ENCODE measurements at regions not wholly inside any gene's neighbourhood (a gene's known extent, or its start where the extent isn't known, plus 50 kb on each side); places are given as distances from the start of the nearest gene placed in this dataset.
"Not testable (repeated sequence)": the region's sequence is repeated elsewhere in the genome, so short reads cannot be mapped to it uniquely, and the experiment has no call there.

GRCh38 chrY:19644889-19645638, 99.5 kb downstream of the KDM5D start:
- no peak for DNase-seq (ENCODE audit: low read depth)

- DNase-seq (ENCODE audit: low read depth) = no peak
Observed at GRCh38 chrY:19637651-19638347, 106.7 kb downstream of the KDM5D start.

GRCh38 chrY:19628926-19629325, 115.6 kb downstream of the KDM5D start:
- DNase-seq (ENCODE audit: low read depth) = no peak

- DNase-seq (ENCODE audit: low read depth) = no peak
Observed at GRCh38 chrY:19622392-19622791, 122.1 kb downstream of the KDM5D start.

GRCh38 chrY:19621756-19622155, 122.8 kb downstream of the KDM5D start:
- DNase-seq (ENCODE audit: low read depth) = peak; percentile 1

GRCh38 chrY:19601113-19601512, 143.4 kb downstream of the KDM5D start:
- no peak for DNase-seq (ENCODE audit: low read depth)

GRCh38 chrY:19600711-19601110, 143.8 kb downstream of the KDM5D start:
- DNase-seq (ENCODE audit: low read depth) = peak; percentile 56

- no peak for DNase-seq (ENCODE audit: low read depth)
Observed at GRCh38 chrY:19590235-19590634, 154.3 kb downstream of the KDM5D start.

- DNase-seq (ENCODE audit: low read depth) = no peak
Observed at GRCh38 chrY:19589664-19590063, 154.9 kb downstream of the KDM5D start.

- DNase-seq (ENCODE audit: low read depth) = no peak
Observed at GRCh38 chrY:19587311-19587710, 157.2 kb downstream of the KDM5D start.

- DNase-seq (ENCODE audit: low read depth) = not testable (repeated sequence)
Observed at GRCh38 chrY:19580990-19581389, 163.5 kb downstream of the KDM5D start.

- DNase-seq (ENCODE audit: low read depth) = peak; percentile 62
Observed at GRCh38 chrY:19578281-19578874, 166.1 kb downstream of the KDM5D start.

- no peak for DNase-seq (ENCODE audit: low read depth)
Observed at GRCh38 chrY:19577250-19577649, 167.3 kb downstream of the KDM5D start.

- DNase-seq (ENCODE audit: low read depth) = no peak
Observed at GRCh38 chrY:19574939-19575338, 169.6 kb downstream of the KDM5D start.

GRCh38 chrY:19573646-19574045, 170.9 kb downstream of the KDM5D start:
- no peak for DNase-seq (ENCODE audit: low read depth)

- no peak for DNase-seq (ENCODE audit: low read depth)
Observed at GRCh38 chrY:19570999-19571398, 173.5 kb downstream of the KDM5D start.

GRCh38 chrY:19567943-19568342, 176.6 kb downstream of the KDM5D start:
- DNase-seq (ENCODE audit: low read depth) = no peak

GRCh38 chrY:19567051-19567921, 177.2 kb downstream of the KDM5D start:
- DNase-seq (ENCODE audit: low read depth) = peak; percentile 96

- DNase-seq (ENCODE audit: low read depth) = peak; percentile 56
Observed at GRCh38 chrY:19559161-19559560, 185.4 kb downstream of the KDM5D start.

- DNase-seq (ENCODE audit: low read depth) = no peak
Observed at GRCh38 chrY:19549671-19550466, 194.7 kb downstream of the KDM5D start.

Measured in amniotic epithelial cell (primary cell).